ENCODE measurements at regions not wholly inside any gene's neighbourhood (a gene's known extent, or its start where the extent isn't known, plus 50 kb on each side); places are given as distances from the start of the nearest gene placed in this dataset.

DNA sequence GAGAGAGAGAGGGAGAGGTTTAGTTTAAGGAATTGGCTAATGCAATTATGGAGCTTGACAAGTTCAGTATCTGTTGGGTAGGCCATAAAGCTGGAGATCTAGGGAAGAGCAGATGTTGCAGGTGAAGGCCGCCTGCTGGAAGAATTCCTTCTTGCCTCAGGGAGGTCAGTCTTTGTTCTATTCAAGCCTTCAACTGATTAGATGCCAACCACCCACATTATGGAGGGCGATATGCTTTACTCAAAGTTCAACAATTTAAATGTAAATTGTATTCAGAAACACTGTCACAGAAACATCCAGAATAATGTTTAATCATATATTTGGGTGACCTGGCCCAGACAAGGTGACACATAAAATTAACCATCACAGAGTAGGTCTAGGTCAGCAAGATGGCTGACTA, 51.7 kb upstream of the SSBP2 start:
- H3K27me3 ChIP-seq (ENCODE audit: insufficient read depth, poor library complexity, severe bottlenecking): no peaks in the 10 kb centered on the region
- H3K4me3 ChIP-seq (replicated peaks; ENCODE audit: insufficient read depth, low read length): no peak overlapping the region
- DNase-seq (ENCODE audit: low read depth in 1 of 2, low spot score in 1 of 2): no peak
- no peak overlapping the region for H3K27ac ChIP-seq (replicated peaks)
- no peak for TF ChIP-seq GABPA (IDR thresholded peaks at IDR 0.05; ENCODE audit: low read depth)
- TF ChIP-seq SPI1 (IDR thresholded peaks at IDR 0.05; ENCODE audit: borderline replicate concordance, low read depth): no peak
- TF ChIP-seq, protein P1, sequence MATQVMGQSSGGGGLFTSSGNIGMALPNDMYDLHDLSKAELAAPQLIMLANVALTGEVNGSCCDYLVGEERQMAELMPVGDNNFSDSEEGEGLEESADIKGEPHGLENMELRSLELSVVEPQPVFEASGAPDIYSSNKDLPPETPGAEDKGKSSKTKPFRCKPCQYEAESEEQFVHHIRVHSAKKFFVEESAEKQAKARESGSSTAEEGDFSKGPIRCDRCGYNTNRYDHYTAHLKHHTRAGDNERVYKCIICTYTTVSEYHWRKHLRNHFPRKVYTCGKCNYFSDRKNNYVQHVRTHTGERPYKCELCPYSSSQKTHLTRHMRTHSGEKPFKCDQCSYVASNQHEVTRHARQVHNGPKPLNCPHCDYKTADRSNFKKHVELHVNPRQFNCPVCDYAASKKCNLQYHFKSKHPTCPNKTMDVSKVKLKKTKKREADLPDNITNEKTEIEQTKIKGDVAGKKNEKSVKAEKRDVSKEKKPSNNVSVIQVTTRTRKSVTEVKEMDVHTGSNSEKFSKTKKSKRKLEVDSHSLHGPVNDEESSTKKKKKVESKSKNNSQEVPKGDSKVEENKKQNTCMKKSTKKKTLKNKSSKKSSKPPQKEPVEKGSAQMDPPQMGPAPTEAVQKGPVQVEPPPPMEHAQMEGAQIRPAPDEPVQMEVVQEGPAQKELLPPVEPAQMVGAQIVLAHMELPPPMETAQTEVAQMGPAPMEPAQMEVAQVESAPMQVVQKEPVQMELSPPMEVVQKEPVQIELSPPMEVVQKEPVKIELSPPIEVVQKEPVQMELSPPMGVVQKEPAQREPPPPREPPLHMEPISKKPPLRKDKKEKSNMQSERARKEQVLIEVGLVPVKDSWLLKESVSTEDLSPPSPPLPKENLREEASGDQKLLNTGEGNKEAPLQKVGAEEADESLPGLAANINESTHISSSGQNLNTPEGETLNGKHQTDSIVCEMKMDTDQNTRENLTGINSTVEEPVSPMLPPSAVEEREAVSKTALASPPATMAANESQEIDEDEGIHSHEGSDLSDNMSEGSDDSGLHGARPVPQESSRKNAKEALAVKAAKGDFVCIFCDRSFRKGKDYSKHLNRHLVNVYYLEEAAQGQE (IDR thresholded peaks at IDR 0.05; ENCODE audit: insufficient replicate concordance, low read depth): no peak
- no peak for TF ChIP-seq POLR2AphosphoS5 (IDR thresholded peaks at IDR 0.05; ENCODE audit: low read depth)
- TF ChIP-seq, protein P2, sequence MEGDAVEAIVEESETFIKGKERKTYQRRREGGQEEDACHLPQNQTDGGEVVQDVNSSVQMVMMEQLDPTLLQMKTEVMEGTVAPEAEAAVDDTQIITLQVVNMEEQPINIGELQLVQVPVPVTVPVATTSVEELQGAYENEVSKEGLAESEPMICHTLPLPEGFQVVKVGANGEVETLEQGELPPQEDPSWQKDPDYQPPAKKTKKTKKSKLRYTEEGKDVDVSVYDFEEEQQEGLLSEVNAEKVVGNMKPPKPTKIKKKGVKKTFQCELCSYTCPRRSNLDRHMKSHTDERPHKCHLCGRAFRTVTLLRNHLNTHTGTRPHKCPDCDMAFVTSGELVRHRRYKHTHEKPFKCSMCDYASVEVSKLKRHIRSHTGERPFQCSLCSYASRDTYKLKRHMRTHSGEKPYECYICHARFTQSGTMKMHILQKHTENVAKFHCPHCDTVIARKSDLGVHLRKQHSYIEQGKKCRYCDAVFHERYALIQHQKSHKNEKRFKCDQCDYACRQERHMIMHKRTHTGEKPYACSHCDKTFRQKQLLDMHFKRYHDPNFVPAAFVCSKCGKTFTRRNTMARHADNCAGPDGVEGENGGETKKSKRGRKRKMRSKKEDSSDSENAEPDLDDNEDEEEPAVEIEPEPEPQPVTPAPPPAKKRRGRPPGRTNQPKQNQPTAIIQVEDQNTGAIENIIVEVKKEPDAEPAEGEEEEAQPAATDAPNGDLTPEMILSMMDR (IDR thresholded peaks at IDR 0.05; ENCODE audit: insufficient read depth, low read length): no peak

DNA sequence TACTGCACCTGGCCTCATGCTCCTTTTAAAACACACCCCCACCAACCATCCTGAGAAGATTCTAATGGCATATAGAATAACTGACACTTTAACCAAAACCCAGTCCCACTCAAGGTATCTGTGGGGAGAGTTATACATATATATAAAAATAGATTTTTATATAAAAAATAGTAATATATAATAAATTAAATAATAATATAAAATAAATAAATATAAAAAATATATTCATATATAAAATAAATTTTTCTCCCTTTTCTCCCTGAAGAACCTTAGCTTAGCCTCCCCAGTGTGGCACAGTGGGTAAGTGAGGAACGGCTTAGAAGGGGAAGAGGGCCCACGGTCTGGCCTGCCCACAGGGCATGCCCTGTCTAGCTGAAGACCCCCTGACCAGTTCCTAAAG, 51.1 kb upstream of the SSBP2 start:
- H3K27me3 ChIP-seq (ENCODE audit: insufficient read depth, poor library complexity, severe bottlenecking): no peaks in the 10 kb centered on the region
- H3K27ac ChIP-seq (replicated peaks): no peak overlapping the region
- no peak overlapping the region for H3K4me3 ChIP-seq (replicated peaks; ENCODE audit: insufficient read depth, low read length)
- no peak for DNase-seq (ENCODE audit: low read depth in 1 of 2, low spot score in 1 of 2)
- TF ChIP-seq, protein P2 (IDR thresholded peaks at IDR 0.05; ENCODE audit: insufficient read depth, low read length): no peak
- no peak for TF ChIP-seq POLR2AphosphoS5 (IDR thresholded peaks at IDR 0.05; ENCODE audit: low read depth)
- TF ChIP-seq, protein P1 (IDR thresholded peaks at IDR 0.05; ENCODE audit: insufficient replicate concordance, low read depth): no peak
- no peak for TF ChIP-seq SPI1 (IDR thresholded peaks at IDR 0.05; ENCODE audit: borderline replicate concordance, low read depth)
- no peak for TF ChIP-seq GABPA (IDR thresholded peaks at IDR 0.05; ENCODE audit: low read depth)

DNA sequence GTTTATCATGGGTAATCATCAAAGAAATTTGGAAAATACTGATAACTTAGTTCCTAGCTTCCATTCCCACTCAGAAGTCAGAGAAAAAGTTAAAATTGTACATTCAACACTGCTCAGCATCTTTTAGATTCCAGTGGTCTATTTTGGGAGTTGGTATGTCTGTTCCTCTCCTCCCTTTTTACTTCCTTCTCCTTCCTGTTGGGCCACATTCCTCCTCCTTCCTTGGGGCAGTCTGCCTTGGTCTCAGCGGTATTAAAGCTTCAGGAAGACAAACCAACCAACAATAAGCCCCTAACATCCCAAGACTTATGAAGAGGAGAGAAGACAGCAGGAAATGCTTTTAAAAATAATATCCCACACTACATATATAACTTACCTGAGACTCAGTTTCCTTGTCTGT, 49.9 kb upstream of the SSBP2 start:
- TF ChIP-seq GABPA (IDR thresholded peaks at IDR 0.05; ENCODE audit: low read depth) (no peak), POLR2AphosphoS5 (IDR thresholded peaks at IDR 0.05; ENCODE audit: low read depth) (no peak), SPI1 (IDR thresholded peaks at IDR 0.05; ENCODE audit: borderline replicate concordance, low read depth) (no peak)
- TF ChIP-seq, protein P2 (IDR thresholded peaks at IDR 0.05; ENCODE audit: insufficient read depth, low read length): no peak
- TF ChIP-seq, protein P1 (IDR thresholded peaks at IDR 0.05; ENCODE audit: insufficient replicate concordance, low read depth): no peak

More for the DNA sequence above, 49.9 kb upstream of the SSBP2 start:
- no peaks in the 10 kb centered on the region for H3K27me3 ChIP-seq (ENCODE audit: insufficient read depth, poor library complexity, severe bottlenecking)
- no peak overlapping the region for H3K27ac ChIP-seq (replicated peaks)
- no peak for DNase-seq (ENCODE audit: low read depth in 1 of 2, low spot score in 1 of 2)
- no peak overlapping the region for H3K4me3 ChIP-seq (replicated peaks; ENCODE audit: insufficient read depth, low read length)
